ENCODE measurements at regions not wholly inside any gene's neighbourhood (a gene's known extent, or its start where the extent isn't known, plus 50 kb on each side); places are given as distances from the start of the nearest gene placed in this dataset.

- TF ChIP-seq CTCF (conservative IDR thresholded peaks at IDR 0.05; ENCODE audit: low read depth, low read length) (no peak), EZH2phosphoT487 (IDR thresholded peaks at IDR 0.05; ENCODE audit: borderline replicate concordance, low read length) (no peak), EZH2 (IDR thresholded peaks at IDR 0.05; ENCODE audit: low read length, unreplicated experiment) (no peak)
Measured at GRCh38 chr10:47224546-47225218, 75.3 kb upstream of the GDF10 start.
